A549 (cell line): ENCODE measurements at regions not wholly inside any gene's neighbourhood (a gene's known extent, or its start where the extent isn't known, plus 50 kb on each side); places are given as distances from the start of the nearest gene placed in this dataset.

Source experiments
- ATAC-seq, 2 experiments: fragments of 200-7000 bp in 1 of 2; fragments of >200 bp in 1 of 2; cut with Nextera tagmentation in 1 of 2; cut with Tn5 transposase in 1 of 2; 3 replicates each; pipeline versions ENCODE4 v1.8.0 to v1.9.1; 2018 to 2020; ENCODE audit warnings: mild to moderate bottlenecking in 1 of 2, moderate library complexity in 1 of 2
- CTCF ChIA-PET: fragments of 300-600 bp; sonication (Branson Sonifier 250); formaldehyde crosslinking; extraction: SDS; loops from one replicate; lab custom pipeline; 2021; ENCODE audit warnings: antibody characterized with exemption, inconsistent platforms; lab: Yijun Ruan, JAX
- POLR2A ChIA-PET: fragments of 350-600 bp; formaldehyde crosslinking; extraction: SDS; loops from one replicate; lab custom pipeline; 2021; ENCODE audit warnings: antibody characterized with exemption, inconsistent platforms; lab: Yijun Ruan, JAX
- DNase-seq, 2 experiments: peaks; one replicate each; pipeline versions ENCODE4 v3.0.0 to v3.0.0-alpha.2; 2011 to 2016; ENCODE audit warnings: low read depth in 1 of 2, low spot score in 1 of 2
- FAIRE-seq: peaks from 2 replicates; lab custom pipeline; 2011; peaks lifted over from hg19 to GRCh38; lab: Jason Lieb, UNC
- H3K27ac ChIP-seq, 2 experiments: fragments of >200 bp; sonication (Bioruptor Twin); formaldehyde crosslinking; 3 replicates each; pipeline ENCODE4 v1.5.1; 2016 to 2017
- H3K4me1 ChIP-seq: fragments of >200 bp; sonication (Bioruptor Twin); formaldehyde crosslinking; 3 replicates; pipeline ENCODE4 v1.6.1; 2016
- H3K4me2 ChIP-seq: fragments of >200 bp; sonication (Bioruptor Twin); formaldehyde crosslinking; 3 replicates; pipeline ENCODE4 v1.6.1; 2016
- H3K4me3 ChIP-seq: fragments of >200 bp; sonication (Bioruptor Twin); formaldehyde crosslinking; 3 replicates; pipeline ENCODE4 v1.5.1; 2016
- H3K9me3 ChIP-seq: fragments of >200 bp; sonication (Bioruptor Twin); formaldehyde crosslinking; 3 replicates; pipeline ENCODE4 v1.6.1; 2016
- CBX2 ChIP-seq: fragments of 200-600 bp; sonication (generic); IDR thresholded peaks from 2 replicates; pipeline ENCODE4 v1.6.1; 2016; ENCODE audit warnings: low read depth, mild to moderate bottlenecking, borderline replicate concordance
- CBX8 ChIP-seq: fragments of 200-600 bp; sonication (generic); IDR thresholded peaks from 2 replicates; pipeline ENCODE4 v1.6.1; 2016
- CEBPB ChIP-seq, 2 experiments: fragments of >200 bp in 1 of 2; sonication (Bioruptor Twin) in 1 of 2; formaldehyde crosslinking in 1 of 2; IDR thresholded peaks; 2 replicates each; pipeline ENCODE4 v1.6.1; 2012 to 2016
- EHF ChIP-seq: fragments of 250-450 bp; sonication (Bioruptor Pico); IDR thresholded peaks from 2 replicates; pipeline ENCODE4 v1.5.0; 2020; ENCODE audit warnings: mild to moderate bottlenecking
- EHMT2 ChIP-seq: fragments of 200-600 bp; sonication (generic); IDR thresholded peaks from 2 replicates; pipeline ENCODE4 v1.6.1; 2016; ENCODE audit warnings: antibody characterized with exemption, low read depth, mild to moderate bottlenecking, moderate library complexity
- EP300 ChIP-seq, 2 experiments: fragments of >200 bp; sonication (Bioruptor Twin); formaldehyde crosslinking; IDR thresholded peaks; 2 replicates in 1 of 2; 3 replicates in 1 of 2; pipeline ENCODE4 v1.6.1; 2016 to 2017
- FOSB ChIP-seq: fragments of 250-450 bp; sonication (Bioruptor Pico); IDR thresholded peaks from 2 replicates; pipeline ENCODE4 v1.5.0; 2020; ENCODE audit warnings: mild to moderate bottlenecking, moderate library complexity
- FOSL2 ChIP-seq, 2 experiments: fragments of 450-650 bp in 1 of 2; fragments of >200 bp in 1 of 2; sonication (Bioruptor Twin) in 1 of 2; formaldehyde crosslinking; IDR thresholded peaks; 2 replicates each; pipeline versions ENCODE4 v1.5.0 to v1.6.1; 2016 to 2020; ENCODE audit warnings: mild to moderate bottlenecking in 1 of 2, moderate library complexity in 1 of 2
- HEYL ChIP-seq: fragments of 250-450 bp; sonication (Bioruptor Pico); IDR thresholded peaks from 2 replicates; pipeline ENCODE4 v1.8.0; 2021; ENCODE audit warnings: mild to moderate bottlenecking, moderate library complexity
- HOXB13 ChIP-seq: fragments of 250-450 bp; sonication (Bioruptor Pico); IDR thresholded peaks from 2 replicates; pipeline ENCODE4 v1.5.0; 2020; ENCODE audit warnings: low read depth, mild to moderate bottlenecking, moderate library complexity
- JUN ChIP-seq, 2 experiments: fragments of >200 bp; sonication (Bioruptor Twin); formaldehyde crosslinking; IDR thresholded peaks; 2 replicates in 1 of 2; 3 replicates in 1 of 2; pipeline ENCODE4 v1.6.1; 2016 to 2017
- JUNB ChIP-seq: fragments of >200 bp; sonication (Bioruptor Twin); formaldehyde crosslinking; IDR thresholded peaks from 2 replicates; pipeline ENCODE4 v1.6.1; 2016
- KDM1A ChIP-seq: fragments of 200-600 bp; sonication (generic); IDR thresholded peaks from 2 replicates; pipeline ENCODE4 v1.6.1; 2016; ENCODE audit warnings: low read depth, mild to moderate bottlenecking
- MAFK ChIP-seq: fragments of 450-650 bp; IDR thresholded peaks from 2 replicates; pipeline ENCODE4 v1.6.1; 2014; ENCODE audit not compliant: partially characterized antibody
- PHF8 ChIP-seq: fragments of 200-600 bp; sonication (generic); IDR thresholded peaks from 2 replicates; pipeline ENCODE4 v1.6.1; 2016; ENCODE audit warnings: low read depth, mild to moderate bottlenecking, antibody characterized with exemption, moderate library complexity, borderline replicate concordance
- POLR2A ChIP-seq: IDR thresholded peaks from 2 replicates; pipeline ENCODE4 v1.6.1; 2012; ENCODE audit warnings: mild to moderate bottlenecking, low read length
- POLR2AphosphoS2 ChIP-seq: conservative IDR thresholded peaks from 2 replicates; pipeline ENCODE4 v1.6.1; 2012; ENCODE audit warnings: low read length, improper control_type of control experiment, inconsistent platforms
- RARB ChIP-seq: fragments of 250-450 bp; sonication (Bioruptor Pico); IDR thresholded peaks from 2 replicates; pipeline ENCODE4 v1.8.0; 2021; ENCODE audit warnings: mild to moderate bottlenecking, moderate library complexity
- RCOR1 ChIP-seq: fragments of 150-350 bp; IDR thresholded peaks from 2 replicates; pipeline ENCODE4 v1.6.1; 2014; ENCODE audit warnings: antibody characterized with exemption, low read length, low read depth
- RFX5 ChIP-seq: fragments of 450-650 bp; IDR thresholded peaks from 2 replicates; pipeline ENCODE4 v1.7.1; 2014; ENCODE audit warnings: antibody characterized with exemption, mild to moderate bottlenecking, moderate library complexity
- RNF2 ChIP-seq: fragments of 200-600 bp; sonication (generic); IDR thresholded peaks from 2 replicates; pipeline ENCODE4 v1.6.1; 2016; ENCODE audit warnings: low read depth, mild to moderate bottlenecking, antibody characterized with exemption, moderate library complexity, borderline replicate concordance
- SMC3 ChIP-seq: fragments of >200 bp; sonication (Bioruptor Twin); formaldehyde crosslinking; IDR thresholded peaks from 3 replicates; pipeline ENCODE4 v1.6.1; 2018; ENCODE audit warnings: inconsistent platforms
- TP53 ChIP-seq: fragments of 250-450 bp; sonication (Bioruptor Pico); IDR thresholded peaks from 2 replicates; pipeline ENCODE4 v1.5.0; 2021; ENCODE audit warnings: mild to moderate bottlenecking, moderate library complexity
- ZC3H11A ChIP-seq: fragments of 450-650 bp; IDR thresholded peaks from 2 replicates; pipeline ENCODE4 v1.6.1; 2014; ENCODE audit warnings: antibody characterized with exemption, mild to moderate bottlenecking
- WGBS: methylation state at CpG from one replicate; pipeline ENCODE4 v1.1.6; 2017; ENCODE audit errors: missing lambda C conversion rate; 5-methylcytosine and 5-hydroxymethylcytosine counted together
- TF ChIP-seq, protein P1 (sequence below): IDR thresholded peaks from 2 replicates; pipeline ENCODE4 v1.6.1; 2012
- TF ChIP-seq, protein P2 (sequence below): fragments of >200 bp; sonication (Bioruptor Twin); formaldehyde crosslinking; IDR thresholded peaks from 3 replicates; pipeline ENCODE4 v1.5.1; 2016
- TF ChIP-seq, protein P3 (sequence below): fragments of 250-450 bp; sonication (Bioruptor Pico); IDR thresholded peaks from 2 replicates; pipeline ENCODE4 v1.5.0; 2021; ENCODE audit warnings: mild to moderate bottlenecking, moderate library complexity, borderline replicate concordance
- TF ChIP-seq, protein P4 (sequence below): fragments of >200 bp; sonication (Bioruptor Twin); formaldehyde crosslinking; IDR thresholded peaks from 3 replicates; pipeline ENCODE4 v1.6.1; 2016

DNA sequence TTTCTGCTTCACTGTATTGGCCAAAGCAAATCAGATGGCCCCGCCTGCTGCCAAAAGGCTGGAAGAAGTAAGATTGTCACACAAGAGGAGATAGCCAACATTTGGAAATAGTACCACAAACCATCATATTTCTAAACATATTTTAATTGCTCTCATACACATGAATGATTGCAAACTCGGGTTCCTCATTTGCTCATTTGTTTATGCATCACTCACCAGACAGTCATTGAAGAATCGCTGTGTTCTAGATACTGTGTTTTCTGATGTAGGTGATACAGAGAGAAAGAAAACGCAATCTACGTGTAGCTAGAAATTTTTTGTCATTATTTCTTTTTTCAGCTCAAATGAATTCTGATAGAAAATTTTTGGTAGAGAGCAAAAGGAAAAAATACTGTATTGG lies 1103.4 kb downstream of the TSN start:
- no peak for FAIRE-seq
- no peak for ATAC-seq
- no peak for DNase-seq
- Histone ChIP-seq H3K4me3 (no peak overlapping the region), H3K27ac (no peak overlapping the region), H3K4me1 (no peaks in the 10 kb centered on the region), H3K4me2 (no peak overlapping the region), H3K9me3 (no peaks in the 10 kb centered on the region)
- TF ChIP-seq EP300 (IDR thresholded peaks at IDR 0.05) = no peak
- no peak for TF ChIP-seq POLR2A
- TF ChIP-seq EHF (CRISPR knock-in tag) = no peak
- TF ChIP-seq TP53 = no peak
- TF ChIP-seq, protein P1, sequence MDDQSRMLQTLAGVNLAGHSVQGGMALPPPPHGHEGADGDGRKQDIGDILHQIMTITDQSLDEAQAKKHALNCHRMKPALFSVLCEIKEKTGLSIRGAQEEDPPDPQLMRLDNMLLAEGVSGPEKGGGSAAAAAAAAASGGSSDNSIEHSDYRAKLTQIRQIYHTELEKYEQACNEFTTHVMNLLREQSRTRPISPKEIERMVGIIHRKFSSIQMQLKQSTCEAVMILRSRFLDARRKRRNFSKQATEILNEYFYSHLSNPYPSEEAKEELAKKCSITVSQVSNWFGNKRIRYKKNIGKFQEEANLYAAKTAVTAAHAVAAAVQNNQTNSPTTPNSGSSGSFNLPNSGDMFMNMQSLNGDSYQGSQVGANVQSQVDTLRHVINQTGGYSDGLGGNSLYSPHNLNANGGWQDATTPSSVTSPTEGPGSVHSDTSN = no peak
- TF ChIP-seq CEBPB (IDR thresholded peaks at IDR 0.05) = no peak
- TF ChIP-seq, protein P2, sequence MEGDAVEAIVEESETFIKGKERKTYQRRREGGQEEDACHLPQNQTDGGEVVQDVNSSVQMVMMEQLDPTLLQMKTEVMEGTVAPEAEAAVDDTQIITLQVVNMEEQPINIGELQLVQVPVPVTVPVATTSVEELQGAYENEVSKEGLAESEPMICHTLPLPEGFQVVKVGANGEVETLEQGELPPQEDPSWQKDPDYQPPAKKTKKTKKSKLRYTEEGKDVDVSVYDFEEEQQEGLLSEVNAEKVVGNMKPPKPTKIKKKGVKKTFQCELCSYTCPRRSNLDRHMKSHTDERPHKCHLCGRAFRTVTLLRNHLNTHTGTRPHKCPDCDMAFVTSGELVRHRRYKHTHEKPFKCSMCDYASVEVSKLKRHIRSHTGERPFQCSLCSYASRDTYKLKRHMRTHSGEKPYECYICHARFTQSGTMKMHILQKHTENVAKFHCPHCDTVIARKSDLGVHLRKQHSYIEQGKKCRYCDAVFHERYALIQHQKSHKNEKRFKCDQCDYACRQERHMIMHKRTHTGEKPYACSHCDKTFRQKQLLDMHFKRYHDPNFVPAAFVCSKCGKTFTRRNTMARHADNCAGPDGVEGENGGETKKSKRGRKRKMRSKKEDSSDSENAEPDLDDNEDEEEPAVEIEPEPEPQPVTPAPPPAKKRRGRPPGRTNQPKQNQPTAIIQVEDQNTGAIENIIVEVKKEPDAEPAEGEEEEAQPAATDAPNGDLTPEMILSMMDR = no peak
- TF ChIP-seq, protein P3, sequence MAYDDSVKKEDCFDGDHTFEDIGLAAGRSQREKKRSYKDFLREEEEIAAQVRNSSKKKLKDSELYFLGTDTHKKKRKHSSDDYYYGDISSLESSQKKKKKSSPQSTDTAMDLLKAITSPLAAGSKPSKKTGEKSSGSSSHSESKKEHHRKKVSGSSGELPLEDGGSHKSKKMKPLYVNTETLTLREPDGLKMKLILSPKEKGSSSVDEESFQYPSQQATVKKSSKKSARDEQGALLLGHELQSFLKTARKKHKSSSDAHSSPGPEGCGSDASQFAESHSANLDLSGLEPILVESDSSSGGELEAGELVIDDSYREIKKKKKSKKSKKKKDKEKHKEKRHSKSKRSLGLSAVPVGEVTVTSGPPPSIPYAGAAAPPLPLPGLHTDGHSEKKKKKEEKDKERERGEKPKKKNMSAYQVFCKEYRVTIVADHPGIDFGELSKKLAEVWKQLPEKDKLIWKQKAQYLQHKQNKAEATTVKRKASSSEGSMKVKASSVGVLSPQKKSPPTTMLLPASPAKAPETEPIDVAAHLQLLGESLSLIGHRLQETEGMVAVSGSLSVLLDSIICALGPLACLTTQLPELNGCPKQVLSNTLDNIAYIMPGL = no peak
- TF ChIP-seq FOSB (CRISPR knock-in tag) = no peak
- TF ChIP-seq CBX2 = no peak
- TF ChIP-seq JUN (IDR thresholded peaks at IDR 0.05) = no peak
- TF ChIP-seq PHF8 = no peak
- TF ChIP-seq KDM1A = no peak
- TF ChIP-seq JUNB = no peak
- no peak for TF ChIP-seq SMC3
- TF ChIP-seq HOXB13 (CRISPR knock-in tag) = no peak
- CTCF ChIA-PET = no interaction called here
- WGBS = 30% methylated on average over 5 of the region's 5 CpGs
- POLR2A ChIA-PET = no interaction called here

DNA sequence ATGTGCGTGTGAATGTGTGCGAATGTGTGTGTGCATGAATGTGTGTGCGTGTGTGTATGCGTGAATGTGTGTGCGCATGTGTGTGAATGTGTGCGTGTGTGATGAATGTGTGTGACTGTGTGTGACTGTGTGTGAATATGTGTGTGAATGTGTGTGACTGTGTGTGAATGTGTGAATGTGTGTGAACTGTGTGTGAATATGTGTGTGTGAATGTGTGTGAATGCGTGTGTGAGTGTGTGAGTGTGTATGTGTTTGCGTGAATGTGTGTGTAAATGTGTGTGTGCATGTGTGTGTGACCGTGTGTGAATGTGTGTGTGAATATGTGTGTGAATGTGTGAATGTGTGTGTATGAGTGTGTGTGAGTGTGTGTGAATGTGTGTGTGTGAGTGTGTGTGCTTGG lies 1103.8 kb downstream of the TSN start:
- 58% methylated on average over 9 of the region's 9 CpGs for WGBS
- Histone ChIP-seq H3K4me1 (no peaks in the 10 kb centered on the region), H3K4me2 (no peak overlapping the region), H3K4me3 (no peak overlapping the region), H3K9me3 (no peaks in the 10 kb centered on the region), H3K27ac (no peak overlapping the region)
- no peak for ATAC-seq
- no peak for DNase-seq
- no peak for FAIRE-seq
- TF ChIP-seq PHF8 = no peak
- no peak for TF ChIP-seq CBX8
- TF ChIP-seq HOXB13 (CRISPR knock-in tag) = no peak
- TF ChIP-seq RARB (CRISPR knock-in tag) = no peak
- no peak for TF ChIP-seq RCOR1
- no peak for TF ChIP-seq FOSB (CRISPR knock-in tag)
- no peak for TF ChIP-seq POLR2AphosphoS2
- TF ChIP-seq POLR2A = no peak
- no peak for TF ChIP-seq FOSL2 (IDR thresholded peaks at IDR 0.05)
- TF ChIP-seq FOSL2 (CRISPR knock-in tag; IDR thresholded peaks at IDR 0.05) = no peak
- no peak for TF ChIP-seq HEYL (CRISPR knock-in tag)
- TF ChIP-seq, protein P1 = no peak
- TF ChIP-seq ZC3H11A = no peak
- TF ChIP-seq RNF2 = no peak
- TF ChIP-seq, protein P4, sequence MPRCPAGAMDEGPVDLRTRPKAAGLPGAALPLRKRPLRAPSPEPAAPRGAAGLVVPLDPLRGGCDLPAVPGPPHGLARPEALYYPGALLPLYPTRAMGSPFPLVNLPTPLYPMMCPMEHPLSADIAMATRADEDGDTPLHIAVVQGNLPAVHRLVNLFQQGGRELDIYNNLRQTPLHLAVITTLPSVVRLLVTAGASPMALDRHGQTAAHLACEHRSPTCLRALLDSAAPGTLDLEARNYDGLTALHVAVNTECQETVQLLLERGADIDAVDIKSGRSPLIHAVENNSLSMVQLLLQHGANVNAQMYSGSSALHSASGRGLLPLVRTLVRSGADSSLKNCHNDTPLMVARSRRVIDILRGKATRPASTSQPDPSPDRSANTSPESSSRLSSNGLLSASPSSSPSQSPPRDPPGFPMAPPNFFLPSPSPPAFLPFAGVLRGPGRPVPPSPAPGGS = no peak
- TF ChIP-seq SMC3 = no peak
- TF ChIP-seq RFX5 = no peak
- no peak for TF ChIP-seq KDM1A
- TF ChIP-seq MAFK = no peak
- no peak for TF ChIP-seq EHMT2
- ChIA-PET CTCF (no interaction called here), POLR2A (no interaction called here)
